LNCAP (cell line): ENCODE measurements at regions not wholly inside any gene's neighbourhood (a gene's known extent, or its start where the extent isn't known, plus 50 kb on each side); places are given as distances from the start of the nearest gene placed in this dataset.

Experiments
- TF ChIP-seq, protein P1 (sequence below): fragments of 450-650 bp; IDR thresholded peaks from 2 replicates; pipeline ENCODE4 v1.5.1; 2017; ENCODE audit warnings: mild to moderate bottlenecking

DNA sequence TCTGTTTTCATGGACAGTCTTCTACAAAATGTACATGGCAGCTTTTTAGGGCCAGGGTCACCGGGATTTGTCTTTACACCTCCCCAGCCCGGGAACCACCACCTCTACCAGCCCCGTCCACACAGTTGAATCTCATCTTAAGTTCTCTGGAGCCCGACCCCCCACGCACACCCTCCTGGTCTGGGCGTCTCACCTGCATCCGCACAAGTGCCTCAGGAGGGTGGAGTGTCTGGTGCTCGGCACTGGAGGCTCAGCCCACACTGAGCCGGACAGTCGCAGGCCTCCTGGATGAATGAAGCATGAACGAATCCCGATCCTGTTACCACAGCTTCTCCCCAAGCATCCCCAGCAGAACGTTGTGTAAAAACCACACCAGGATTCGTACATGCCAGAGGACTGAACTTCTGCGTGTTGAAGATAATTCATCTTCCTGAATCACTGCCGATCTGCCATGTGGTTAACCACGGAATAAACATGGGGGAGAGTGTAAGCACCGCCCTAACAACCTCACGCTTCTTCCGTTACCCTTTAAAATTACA, 162.0 kb downstream of the RTP5 start:
- TF ChIP-seq, protein P1, sequence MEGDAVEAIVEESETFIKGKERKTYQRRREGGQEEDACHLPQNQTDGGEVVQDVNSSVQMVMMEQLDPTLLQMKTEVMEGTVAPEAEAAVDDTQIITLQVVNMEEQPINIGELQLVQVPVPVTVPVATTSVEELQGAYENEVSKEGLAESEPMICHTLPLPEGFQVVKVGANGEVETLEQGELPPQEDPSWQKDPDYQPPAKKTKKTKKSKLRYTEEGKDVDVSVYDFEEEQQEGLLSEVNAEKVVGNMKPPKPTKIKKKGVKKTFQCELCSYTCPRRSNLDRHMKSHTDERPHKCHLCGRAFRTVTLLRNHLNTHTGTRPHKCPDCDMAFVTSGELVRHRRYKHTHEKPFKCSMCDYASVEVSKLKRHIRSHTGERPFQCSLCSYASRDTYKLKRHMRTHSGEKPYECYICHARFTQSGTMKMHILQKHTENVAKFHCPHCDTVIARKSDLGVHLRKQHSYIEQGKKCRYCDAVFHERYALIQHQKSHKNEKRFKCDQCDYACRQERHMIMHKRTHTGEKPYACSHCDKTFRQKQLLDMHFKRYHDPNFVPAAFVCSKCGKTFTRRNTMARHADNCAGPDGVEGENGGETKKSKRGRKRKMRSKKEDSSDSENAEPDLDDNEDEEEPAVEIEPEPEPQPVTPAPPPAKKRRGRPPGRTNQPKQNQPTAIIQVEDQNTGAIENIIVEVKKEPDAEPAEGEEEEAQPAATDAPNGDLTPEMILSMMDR = no peak

DNA sequence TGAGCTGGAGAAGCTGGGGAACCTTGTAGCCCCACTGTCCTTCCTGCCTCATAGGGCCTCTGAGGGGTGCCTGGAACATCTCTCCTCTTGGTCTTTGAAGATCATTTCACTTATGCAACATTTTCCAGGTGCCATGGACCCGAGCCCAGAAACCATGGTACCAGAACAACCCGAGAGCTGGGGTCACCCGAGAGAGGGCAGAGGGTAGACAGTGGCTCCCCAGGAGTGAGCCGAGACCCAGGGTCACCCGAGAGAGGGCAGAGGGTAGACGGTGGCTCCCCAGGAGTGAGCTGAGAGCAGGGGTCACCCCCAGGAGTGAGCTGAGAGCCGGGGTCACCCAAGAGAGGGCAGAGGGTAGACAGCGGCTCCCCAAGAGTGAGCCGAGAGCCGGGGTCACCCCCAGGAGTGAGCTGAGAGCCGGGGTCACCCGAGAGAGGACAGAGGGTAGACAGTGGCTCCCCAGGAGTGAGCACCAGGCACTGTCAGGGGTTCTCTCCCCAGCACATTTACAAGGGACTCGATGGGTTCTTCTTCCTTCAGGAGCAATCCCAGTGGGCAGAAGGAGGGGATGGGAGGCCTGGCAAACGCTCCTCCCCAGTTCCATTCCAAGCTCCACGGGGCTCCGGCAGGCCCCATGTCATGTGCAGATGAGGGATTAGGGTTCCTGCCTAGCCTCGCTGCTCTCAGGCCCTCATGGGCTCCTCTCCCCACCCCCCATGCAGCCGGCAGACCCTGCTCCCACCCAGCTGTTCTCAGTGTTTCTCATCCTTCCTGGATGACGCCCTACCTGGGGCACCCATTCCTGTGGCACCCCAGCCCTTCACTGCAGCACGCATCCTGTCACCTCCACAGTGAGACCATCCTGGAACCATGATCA, 163.5 kb downstream of the RTP5 start:
- TF ChIP-seq, protein P1 = no peak

DNA sequence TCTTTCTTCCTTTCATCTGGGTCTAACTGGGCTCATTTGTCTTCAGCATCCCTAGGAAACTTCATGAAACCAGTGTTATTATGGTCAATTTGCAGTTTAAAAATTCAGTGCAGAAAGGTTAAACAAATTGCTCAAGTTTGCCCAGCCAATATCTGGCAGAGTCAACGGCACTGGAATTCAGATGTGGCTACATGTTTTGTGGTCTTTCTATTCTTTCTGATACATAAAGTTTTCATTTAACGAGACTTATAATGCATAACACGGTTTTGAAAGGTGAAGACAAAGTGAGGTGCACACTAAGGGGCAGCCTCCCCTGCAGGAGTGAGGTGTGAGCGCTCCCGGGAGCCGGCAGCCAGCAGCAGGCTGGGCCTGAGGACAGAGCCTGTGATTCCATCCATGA, 164.6 kb downstream of the RTP5 start:
- TF ChIP-seq, protein P1 = no peak

DNA sequence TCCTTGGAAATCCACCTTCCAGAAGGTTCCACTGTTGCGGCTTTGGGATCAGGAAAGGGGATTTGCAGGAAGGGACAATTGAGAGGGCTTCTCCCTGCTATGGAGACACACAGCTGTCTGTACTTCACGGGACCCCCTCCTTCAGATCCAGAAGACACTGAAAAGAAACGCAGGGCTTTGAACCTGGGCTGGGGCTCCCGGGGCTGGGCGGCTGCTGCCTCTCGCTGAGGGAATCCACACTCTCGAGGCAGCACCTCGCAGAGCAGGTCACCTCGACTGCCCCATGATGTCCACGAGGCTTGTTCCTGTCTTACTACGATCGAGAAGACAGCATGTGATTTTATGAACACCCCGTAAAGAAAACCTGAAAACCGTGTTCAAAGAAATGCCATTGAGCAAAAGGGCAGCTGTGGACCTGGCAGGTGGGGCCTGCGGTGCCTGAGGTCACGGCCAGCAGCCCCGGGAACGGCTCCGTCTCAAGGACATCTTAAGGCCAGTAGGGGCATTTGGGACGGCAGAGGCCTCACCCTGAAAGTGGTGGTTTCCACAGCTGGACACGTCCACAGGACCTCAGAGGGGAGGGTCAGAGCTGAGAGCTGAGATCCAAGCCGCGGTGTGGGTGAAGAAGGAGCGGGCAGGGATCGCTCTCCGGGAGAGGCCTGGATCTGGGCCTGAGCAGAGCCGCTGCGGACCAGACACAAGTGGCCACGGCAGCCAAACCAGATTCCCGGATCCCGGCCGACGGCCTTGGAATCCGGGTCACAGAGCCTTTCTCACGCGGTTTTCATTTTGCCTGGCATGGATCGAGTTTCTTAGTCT, 165.7 kb downstream of the RTP5 start:
- TF ChIP-seq, protein P1 = no peak

DNA sequence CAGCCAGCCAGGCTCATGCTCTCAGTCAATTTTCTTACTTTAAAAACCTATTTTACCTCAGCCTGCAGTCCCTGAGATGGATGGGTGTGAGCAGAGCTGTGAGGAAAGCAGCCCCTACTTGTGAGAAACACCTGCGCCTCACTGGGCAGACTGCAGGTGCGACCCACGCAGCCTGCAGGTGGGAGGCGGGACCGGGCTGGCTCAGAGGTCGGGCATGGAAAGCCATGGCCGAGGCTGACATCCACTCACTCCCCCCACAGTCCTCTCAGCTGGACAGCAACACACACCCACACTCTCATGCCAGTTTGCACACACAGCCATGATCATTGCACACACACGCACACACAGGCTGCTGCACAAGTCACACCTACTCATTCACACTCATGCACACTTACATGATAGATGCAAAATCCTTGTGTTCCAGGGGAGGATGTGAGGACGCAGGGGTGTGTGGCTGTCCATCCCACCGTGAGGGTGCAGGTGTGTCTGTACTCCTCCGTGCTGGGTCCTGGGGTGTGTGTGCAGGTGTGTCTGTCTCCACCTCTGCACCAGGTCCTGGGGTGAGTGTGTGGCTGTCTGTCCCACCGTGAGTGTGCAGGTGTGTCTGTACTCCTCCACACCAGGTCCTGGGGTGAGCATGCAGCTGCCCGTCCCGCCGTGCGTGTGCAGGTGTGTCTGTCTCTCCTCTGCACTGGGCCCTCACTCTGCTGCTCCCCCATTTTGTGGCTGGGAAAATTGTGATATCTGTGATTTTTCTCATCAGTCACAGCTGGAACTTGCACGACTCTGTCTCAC, 166.5 kb downstream of the RTP5 start:
- TF ChIP-seq, protein P1 = no peak

DNA sequence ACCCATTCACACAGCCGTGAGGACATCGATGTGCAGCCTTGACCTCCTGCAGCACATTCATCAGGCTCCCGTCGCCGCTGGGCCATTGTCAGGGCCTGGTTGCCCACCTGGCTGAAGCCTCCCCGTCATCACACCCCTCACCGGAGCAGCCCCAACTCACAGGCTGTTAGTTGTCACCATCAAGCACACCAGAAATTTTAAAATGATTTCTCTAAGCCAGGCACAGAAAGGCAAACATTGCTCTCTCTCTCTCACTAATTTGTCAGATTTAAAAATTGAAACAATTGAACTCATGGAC, 167.1 kb downstream of the RTP5 start:
- TF ChIP-seq, protein P1 = no peak

DNA sequence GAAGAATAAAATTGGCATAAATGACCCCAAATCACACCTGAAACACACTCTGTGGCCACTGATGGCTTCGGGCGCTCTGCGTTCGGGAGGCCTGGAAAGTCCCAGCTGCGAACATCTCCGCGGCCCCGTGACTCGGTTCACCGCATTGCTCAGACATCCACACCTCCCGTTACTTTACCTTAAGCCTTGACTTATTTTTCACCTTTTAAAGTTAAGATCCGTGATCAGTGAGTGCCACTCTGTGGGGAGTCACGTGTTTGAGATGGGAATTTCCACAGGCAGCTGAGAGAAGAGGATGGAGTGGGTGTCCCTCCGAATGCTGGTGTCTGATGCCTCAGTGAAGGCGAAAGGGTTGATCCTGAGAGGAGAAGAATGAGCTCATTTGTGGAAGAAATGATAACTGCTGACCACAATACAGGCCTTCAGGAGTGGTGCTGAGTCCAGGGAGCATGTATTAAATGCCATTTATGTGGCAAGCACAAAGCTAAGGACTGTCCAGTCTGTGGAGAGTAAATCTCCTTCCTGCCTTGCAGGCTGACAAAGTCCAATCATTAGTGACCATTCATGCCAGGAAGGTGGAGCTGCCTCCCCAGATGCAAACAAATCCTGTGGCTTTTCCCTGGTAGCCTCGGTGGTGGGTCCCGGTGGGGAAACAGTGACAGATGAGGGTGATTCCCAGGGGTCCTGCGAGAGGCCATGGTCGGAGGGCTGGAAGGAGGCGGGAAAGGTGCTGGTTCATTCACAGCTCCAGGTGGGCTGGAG, 168.8 kb downstream of the RTP5 start:
- TF ChIP-seq, protein P1 = no peak
